ENCODE measurements at regions not wholly inside any gene's neighbourhood (a gene's known extent, or its start where the extent isn't known, plus 50 kb on each side); places are given as distances from the start of the nearest gene placed in this dataset.
A peak's percentile ranks its signal among the peaks of the same experiment; 100 is the strongest.

DNA sequence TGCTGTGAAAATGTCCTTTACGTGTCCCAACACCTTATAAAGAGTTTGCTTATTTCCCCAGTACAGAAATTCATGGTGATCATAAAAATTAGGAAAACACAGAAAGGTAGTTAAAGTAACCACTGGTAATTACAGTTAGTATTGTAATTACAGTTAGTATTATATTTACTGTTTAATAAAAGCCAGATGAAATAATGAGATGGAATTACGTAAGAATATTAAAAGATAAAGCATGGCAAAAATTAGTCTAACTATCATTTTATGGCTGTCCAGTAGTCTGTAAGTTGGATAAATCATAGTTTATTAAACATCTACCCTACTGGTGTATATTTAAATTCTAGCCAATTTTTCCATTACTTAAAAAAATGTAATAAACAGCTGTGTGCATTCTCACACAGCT, 638.8 kb downstream of the ACTR3B start:
- no peaks in the 10 kb centered on the region for H3K36me3 ChIP-seq (ENCODE audit: insufficient read depth, insufficient read length, low read length)
- DNase-seq (ENCODE audit: low read depth, low spot score), result no peak
- peaks cover 23% of the 10 kb centered on the region for H3K9me3 ChIP-seq (ENCODE audit: insufficient read depth, low read length)
- H3K9ac ChIP-seq (ENCODE audit: insufficient read length, low read depth), result no peak overlapping the region
- no peaks in the 10 kb centered on the region for H3K27me3 ChIP-seq (ENCODE audit: insufficient read depth, insufficient read length)
- no peaks in the 10 kb centered on the region for H3K4me1 ChIP-seq (ENCODE audit: insufficient read depth, insufficient read length)
- TF ChIP-seq SUZ12 (IDR thresholded peaks at IDR 0.05; ENCODE audit: extremely low read depth, insufficient read depth, insufficient read length) (no peak), ZNF274 (IDR thresholded peaks at IDR 0.05; ENCODE audit: low read depth, low read length) (no peak), YY1 (IDR thresholded peaks at IDR 0.05; ENCODE audit: insufficient read depth, insufficient read length) (no peak)
- H3K4me3 ChIP-seq (ENCODE audit: insufficient read length, low read depth), result no peak overlapping the region

DNA sequence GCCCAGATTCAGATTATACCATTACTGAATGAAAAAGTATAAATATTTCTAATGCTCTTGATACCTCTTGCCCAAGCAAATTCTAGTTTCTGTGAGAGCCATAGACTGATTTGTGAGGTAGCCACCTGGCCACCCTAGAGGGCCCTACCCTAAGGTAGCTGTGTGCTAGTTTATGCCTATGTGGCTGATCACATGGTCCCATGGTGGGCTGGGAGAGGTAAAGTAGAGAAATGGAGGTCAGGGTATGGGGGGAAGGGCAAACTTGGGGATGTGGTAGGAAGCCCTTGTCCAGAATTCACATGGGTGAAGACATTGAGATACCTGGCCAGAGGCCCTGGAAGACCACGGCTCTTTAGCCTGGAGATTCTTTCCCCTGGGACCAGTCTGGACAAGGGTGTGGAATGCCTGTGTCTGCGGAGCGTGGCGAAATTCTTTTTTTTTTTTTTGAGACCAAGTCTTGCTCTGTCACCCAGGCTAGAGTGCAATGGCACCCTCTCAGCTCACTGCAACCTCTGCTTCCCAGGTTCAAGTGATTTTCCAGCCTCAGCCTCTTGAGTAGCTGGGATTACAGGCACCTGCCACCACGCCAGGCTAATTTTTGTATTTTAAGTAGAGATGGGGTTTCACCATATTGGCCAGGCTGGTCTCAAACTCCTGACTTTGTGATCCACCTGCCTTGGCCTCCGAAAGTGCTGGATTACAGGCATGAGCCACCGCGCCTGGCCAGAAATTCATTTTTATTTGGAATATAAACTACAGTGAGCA, 639.4 kb downstream of the ACTR3B start:
- H3K36me3 ChIP-seq (ENCODE audit: insufficient read depth, insufficient read length, low read length), result no peaks in the 10 kb centered on the region
- DNase-seq (ENCODE audit: low read depth, low spot score), result no peak
- TF ChIP-seq SUZ12 (IDR thresholded peaks at IDR 0.05; ENCODE audit: extremely low read depth, insufficient read depth, insufficient read length) (no peak), YY1 (IDR thresholded peaks at IDR 0.05; ENCODE audit: insufficient read depth, insufficient read length) (no peak)
- peaks cover 17% of the 10 kb centered on the region for H3K9me3 ChIP-seq (ENCODE audit: insufficient read depth, low read length)
- no peak overlapping the region for H3K9ac ChIP-seq (ENCODE audit: insufficient read length, low read depth)
- H3K4me3 ChIP-seq (ENCODE audit: insufficient read length, low read depth), result no peak overlapping the region
- H3K4me1 ChIP-seq (ENCODE audit: insufficient read depth, insufficient read length), result no peaks in the 10 kb centered on the region
- no peaks in the 10 kb centered on the region for H3K27me3 ChIP-seq (ENCODE audit: insufficient read depth, insufficient read length)

DNA sequence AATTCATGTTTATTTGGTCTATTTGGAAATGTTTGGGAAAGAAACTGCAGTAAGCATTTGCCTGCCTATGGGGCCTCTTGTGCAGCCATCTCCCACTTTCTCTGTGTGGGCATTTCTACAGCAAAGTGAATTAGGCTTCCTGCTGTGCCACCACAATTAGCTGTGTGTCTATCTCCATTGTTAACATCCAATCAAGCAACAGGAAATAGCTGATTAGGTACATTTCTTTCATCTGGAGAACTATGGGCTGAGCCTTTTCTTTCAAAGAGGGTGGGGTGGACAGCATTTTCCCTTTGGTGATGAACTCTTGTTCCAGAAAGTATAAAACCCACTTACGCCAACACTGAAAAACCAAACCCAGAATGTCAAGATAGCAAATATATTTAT, 640.0 kb downstream of the ACTR3B start:
- Histone ChIP-seq H3K4me3 (ENCODE audit: insufficient read length, low read depth) (no peak overlapping the region), H3K36me3 (ENCODE audit: insufficient read depth, insufficient read length, low read length) (no peaks in the 10 kb centered on the region), H3K27me3 (ENCODE audit: insufficient read depth, insufficient read length) (no peaks in the 10 kb centered on the region), H3K4me1 (ENCODE audit: insufficient read depth, insufficient read length) (no peaks in the 10 kb centered on the region), H3K9me3 (ENCODE audit: insufficient read depth, low read length) (peaks cover 11% of the 10 kb centered on the region; the same call in 1 of the 2 replicates), H3K9ac (ENCODE audit: insufficient read length, low read depth) (no peak overlapping the region)
- TF ChIP-seq ZNF274 (IDR thresholded peaks at IDR 0.05; ENCODE audit: low read depth, low read length) (no peak), SUZ12 (IDR thresholded peaks at IDR 0.05; ENCODE audit: extremely low read depth, insufficient read depth, insufficient read length) (no peak), YY1 (IDR thresholded peaks at IDR 0.05; ENCODE audit: insufficient read depth, insufficient read length) (no peak)
- peak; percentile 3 for DNase-seq (ENCODE audit: low read depth, low spot score)

DNA sequence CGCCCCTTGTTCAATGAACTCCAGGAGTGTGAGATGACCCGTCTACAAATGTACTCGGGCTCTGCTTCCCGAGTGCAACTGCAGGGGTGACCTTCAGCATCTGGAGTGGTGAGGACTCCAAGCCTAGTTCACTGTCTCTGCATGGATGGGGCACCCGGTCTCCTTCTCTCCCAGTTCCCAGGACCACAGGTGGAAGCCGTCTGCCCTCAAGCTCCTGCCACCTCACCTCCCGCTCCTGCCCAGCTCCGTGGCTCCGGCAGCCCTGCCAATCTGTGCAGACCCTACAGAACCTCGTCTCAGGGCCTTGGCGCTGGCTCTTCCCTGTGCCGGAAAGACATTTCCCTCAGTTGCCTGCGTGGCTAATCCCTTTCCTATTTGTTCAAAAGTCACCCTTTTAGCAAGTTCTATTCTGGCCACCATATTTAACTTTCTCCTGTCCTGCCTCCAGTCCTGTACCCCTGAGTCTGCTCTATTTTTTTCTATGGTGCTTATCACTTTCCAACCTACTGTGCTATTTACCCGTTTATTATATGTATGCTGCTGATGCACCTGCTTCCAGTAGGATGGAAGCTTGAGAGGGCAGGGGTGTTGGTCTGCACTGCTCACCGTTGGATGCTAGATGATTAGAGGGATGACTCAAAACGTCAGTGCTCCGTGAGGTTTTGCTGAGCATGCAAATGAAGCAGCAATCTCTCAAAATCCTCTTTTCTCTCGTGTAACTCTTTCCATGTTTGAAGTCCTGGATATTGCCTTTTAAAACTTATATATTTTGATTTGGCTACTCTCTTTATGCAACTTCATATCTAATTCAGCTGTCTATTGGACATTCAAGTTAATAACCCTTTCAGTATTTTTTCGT, 641.4 kb downstream of the ACTR3B start:
- Histone ChIP-seq H3K36me3 (ENCODE audit: insufficient read depth, insufficient read length, low read length) (no peaks in the 10 kb centered on the region), H3K4me1 (ENCODE audit: insufficient read depth, insufficient read length) (no peaks in the 10 kb centered on the region), H3K9me3 (ENCODE audit: insufficient read depth, low read length) (no peaks in the 10 kb centered on the region), H3K9ac (ENCODE audit: insufficient read length, low read depth) (no peak overlapping the region), H3K4me3 (ENCODE audit: insufficient read length, low read depth) (no peak overlapping the region), H3K27me3 (ENCODE audit: insufficient read depth, insufficient read length) (no peaks in the 10 kb centered on the region)
- TF ChIP-seq SUZ12 (IDR thresholded peaks at IDR 0.05; ENCODE audit: extremely low read depth, insufficient read depth, insufficient read length) (no peak), YY1 (IDR thresholded peaks at IDR 0.05; ENCODE audit: insufficient read depth, insufficient read length) (no peak)
- DNase-seq (ENCODE audit: low read depth, low spot score), result no peak

DNA sequence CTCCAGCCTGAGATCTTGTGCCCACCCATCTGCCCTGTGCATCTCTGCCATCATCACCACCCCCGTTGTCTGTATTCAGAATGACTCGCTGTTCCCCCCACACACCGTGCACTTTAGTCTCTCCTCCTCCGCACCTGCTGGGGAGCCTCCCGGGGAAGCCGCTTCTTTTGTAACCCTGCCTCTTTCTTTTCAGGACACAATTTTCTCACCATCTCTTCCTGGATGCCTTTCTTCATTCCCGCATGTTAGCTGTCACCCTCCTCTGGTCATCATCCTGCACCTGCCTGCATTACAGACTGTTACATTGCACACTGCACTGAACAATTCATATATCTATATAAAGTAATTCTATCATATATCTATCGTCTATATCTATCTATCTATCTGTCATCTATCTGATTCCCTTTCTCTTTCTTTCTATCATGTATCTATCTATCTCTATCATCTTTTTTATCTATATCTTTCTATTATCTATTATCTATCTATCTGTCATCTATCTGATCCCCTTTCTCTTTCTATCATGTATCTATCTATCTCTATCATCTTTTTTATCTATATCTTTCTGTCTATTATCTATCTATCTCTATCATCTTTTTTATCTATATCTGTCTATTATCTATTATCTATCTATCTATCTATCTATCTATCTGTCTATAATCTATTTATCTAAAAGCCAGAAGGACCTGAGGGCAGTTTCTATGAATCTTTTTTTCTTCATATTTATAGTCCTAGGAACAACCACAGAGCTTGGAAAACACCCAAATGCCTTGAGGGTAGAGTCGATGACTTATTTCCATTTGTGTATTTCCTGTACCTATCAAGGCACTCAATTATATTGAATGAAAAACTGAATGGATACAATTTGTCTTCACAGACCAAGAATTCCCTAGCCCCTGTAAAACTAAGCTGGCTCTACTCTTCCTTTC, 642.5 kb downstream of the ACTR3B start:
- H3K4me1 ChIP-seq (ENCODE audit: insufficient read depth, insufficient read length), result no peaks in the 10 kb centered on the region
- DNase-seq (ENCODE audit: low read depth, low spot score), result no peak
- H3K27me3 ChIP-seq (ENCODE audit: insufficient read depth, insufficient read length), result no peaks in the 10 kb centered on the region
- no peak for TF ChIP-seq ZNF274 (IDR thresholded peaks at IDR 0.05; ENCODE audit: low read depth, low read length)
- no peak for TF ChIP-seq YY1 (IDR thresholded peaks at IDR 0.05; ENCODE audit: insufficient read depth, insufficient read length)
- no peak for TF ChIP-seq SUZ12 (IDR thresholded peaks at IDR 0.05; ENCODE audit: extremely low read depth, insufficient read depth, insufficient read length)
- no peak overlapping the region for H3K4me3 ChIP-seq (ENCODE audit: insufficient read length, low read depth)
- no peaks in the 10 kb centered on the region for H3K36me3 ChIP-seq (ENCODE audit: insufficient read depth, insufficient read length, low read length)
- no peaks in the 10 kb centered on the region for H3K9me3 ChIP-seq (ENCODE audit: insufficient read depth, low read length)
- H3K9ac ChIP-seq (ENCODE audit: insufficient read length, low read depth), result no peak overlapping the region

DNA sequence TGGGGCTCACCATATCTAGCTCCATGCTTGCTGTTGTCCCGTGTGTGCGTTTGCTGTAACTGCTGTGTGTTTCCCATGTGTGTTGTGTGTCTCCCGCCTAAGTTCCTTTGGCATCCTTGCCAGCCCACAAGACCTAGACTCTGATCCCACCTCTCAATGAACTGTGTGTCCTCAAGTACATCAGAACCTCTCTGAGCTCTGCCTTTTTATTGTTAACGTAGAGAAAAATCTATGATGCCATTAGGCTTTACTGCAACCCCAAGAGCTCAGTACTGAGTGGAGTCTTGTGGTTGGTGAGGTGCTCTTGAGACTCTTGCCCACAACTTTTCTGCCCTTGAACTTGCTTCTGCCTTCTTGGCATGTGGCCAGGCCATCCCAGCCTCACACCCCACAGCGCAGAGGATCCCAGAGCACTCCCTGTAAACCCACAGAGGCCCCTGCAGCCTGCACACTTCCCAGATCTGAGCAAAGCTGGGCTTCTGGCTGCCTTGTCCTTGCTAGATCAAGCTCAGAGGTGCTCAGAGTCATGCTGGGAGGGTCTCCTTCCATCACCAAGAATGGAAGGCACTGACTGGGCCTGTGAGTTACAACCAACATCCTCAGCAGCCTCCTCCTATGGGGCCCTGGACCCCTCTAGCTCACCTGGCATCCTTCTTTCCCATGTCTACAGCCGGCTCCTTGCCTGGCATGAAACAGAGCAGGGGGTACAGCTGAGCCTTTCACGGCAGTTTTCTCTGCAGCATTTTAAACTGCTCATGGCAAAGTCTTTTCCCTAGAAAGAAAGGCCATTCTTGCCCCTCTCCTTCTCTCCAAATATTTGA, 643.4 kb downstream of the ACTR3B start:
- Histone ChIP-seq H3K9ac (ENCODE audit: insufficient read length, low read depth) (no peak overlapping the region), H3K27me3 (ENCODE audit: insufficient read depth, insufficient read length) (no peaks in the 10 kb centered on the region), H3K4me3 (ENCODE audit: insufficient read length, low read depth) (no peak overlapping the region), H3K9me3 (ENCODE audit: insufficient read depth, low read length) (no peaks in the 10 kb centered on the region), H3K4me1 (ENCODE audit: insufficient read depth, insufficient read length) (no peaks in the 10 kb centered on the region), H3K36me3 (ENCODE audit: insufficient read depth, insufficient read length, low read length) (no peaks in the 10 kb centered on the region)
- no peak for DNase-seq (ENCODE audit: low read depth, low spot score)
- TF ChIP-seq YY1 (IDR thresholded peaks at IDR 0.05; ENCODE audit: insufficient read depth, insufficient read length), result no peak
- TF ChIP-seq SUZ12 (IDR thresholded peaks at IDR 0.05; ENCODE audit: extremely low read depth, insufficient read depth, insufficient read length), result no peak

All from NT2/D1 (cell line).